ENCODE measurements at regions not wholly inside any gene's neighbourhood (a gene's known extent, or its start where the extent isn't known, plus 50 kb on each side); places are given as distances from the start of the nearest gene placed in this dataset.

DNA sequence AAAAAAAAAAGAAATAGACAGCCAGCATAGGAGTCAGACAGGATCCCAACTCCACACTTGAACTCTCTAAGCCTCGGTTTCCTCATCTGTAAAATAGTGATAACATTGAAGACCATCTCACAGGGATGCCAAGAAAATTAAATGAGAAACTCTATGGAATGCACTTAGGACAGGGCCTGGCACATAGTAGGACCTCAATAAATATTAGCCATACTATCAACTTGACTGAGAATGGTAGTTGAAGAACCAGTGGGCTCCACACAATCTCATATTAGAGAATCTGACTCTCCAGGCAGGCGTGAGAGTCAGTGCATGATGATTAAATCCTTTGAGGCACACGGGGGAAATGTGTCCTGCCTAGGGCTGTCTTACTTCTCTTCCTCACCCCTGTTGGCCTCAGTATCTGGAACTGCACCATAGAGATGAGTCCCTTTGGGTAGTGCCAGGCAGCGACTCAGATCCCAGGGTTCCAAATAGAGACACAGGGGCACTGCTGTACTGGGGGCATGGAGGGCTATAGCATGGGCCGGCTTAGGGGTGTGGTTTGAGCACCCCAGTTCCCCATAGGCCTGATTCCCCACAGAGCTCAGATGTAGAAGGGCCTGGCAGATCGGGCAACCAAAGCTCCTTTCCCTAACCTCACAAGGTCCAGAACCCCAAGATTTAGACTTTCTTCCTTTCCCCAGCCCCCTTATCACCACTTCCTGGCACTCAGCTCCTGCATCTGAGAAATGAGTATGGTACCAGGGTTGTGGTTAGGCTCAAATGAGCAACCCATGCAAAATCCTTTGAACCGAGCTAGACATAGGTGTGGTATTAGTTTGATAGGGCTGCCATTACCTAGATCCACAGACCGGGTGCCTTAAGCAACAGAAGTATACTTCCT, 51.3 kb upstream of the CAB39 start:
- Histone ChIP-seq H3K27me3 (ENCODE audit: insufficient read depth, low read length, poor library complexity) (no peaks in the 10 kb centered on the region), H3K79me1 (ENCODE audit: low read length) (no peaks in the 10 kb centered on the region), H3K36me3 (ENCODE audit: control insufficient read depth, insufficient read depth, low read length) (no peaks in the 10 kb centered on the region), H3K27ac (ENCODE audit: low read depth, low read length) (no peak overlapping the region), H2BK120ac (ENCODE audit: low read depth, low read length) (no peak overlapping the region), H3K79me2 (ENCODE audit: control insufficient read depth, insufficient read depth, low read length) (no peaks in the 10 kb centered on the region), H3K4ac (ENCODE audit: low read depth, low read length) (no peak overlapping the region), H3K9ac (ENCODE audit: low read length) (no peak overlapping the region), H3K4me2 (ENCODE audit: low read length) (no peak overlapping the region), H3K4me1 (ENCODE audit: control insufficient read depth, low read depth, low read length) (no peaks in the 10 kb centered on the region), H4K5ac (ENCODE audit: low read length) (no peak overlapping the region), H3K23ac (ENCODE audit: low read length) (no peak overlapping the region), H2BK5ac (ENCODE audit: low read length) (no peak overlapping the region), H4K8ac (ENCODE audit: low read depth, low read length) (no peak overlapping the region), H2BK15ac (replicated peaks; ENCODE audit: low read depth) (no peak overlapping the region), H3K4me3 (ENCODE audit: low read length) (no peak overlapping the region), H3K18ac (ENCODE audit: low read length) (no peak overlapping the region), H3K56ac (ENCODE audit: low read length) (no peak overlapping the region), H2AK5ac (ENCODE audit: low read length) (no peak overlapping the region)
- WGBS (ENCODE audit: extremely low coverage, insufficient coverage, low lambda C conversion rate) = no CpG with 5 or more reads among the region's 8 CpGs
- DNase-seq = no peak
